HG02588 (cell line): ENCODE measurements at regions not wholly inside any gene's neighbourhood (a gene's known extent, or its start where the extent isn't known, plus 50 kb on each side); places are given as distances from the start of the nearest gene placed in this dataset.
"Not testable (repeated sequence)": the region's sequence is repeated elsewhere in the genome, so short reads cannot be mapped to it uniquely, and the experiment has no call there.

Source experiments
- ATAC-seq: cut with Tn5 transposase; IDR thresholded peaks from one replicate; pipeline ENCODE4 v1.9.1; 2021; ENCODE audit warnings: mild to moderate bottlenecking, moderate library complexity; ENCODE audit not compliant: unreplicated experiment

GRCh38 chr1:101185421-101185820, 51.4 kb upstream of the S1PR1 start:
- ATAC-seq, result no peak

- no peak for ATAC-seq
Observed at GRCh38 chr1:101183388-101183699, 53.5 kb upstream of the S1PR1 start.

- no peak for ATAC-seq
Observed at GRCh38 chr1:101182627-101183387, 54.0 kb upstream of the S1PR1 start.

GRCh38 chr1:101181930-101182329, 54.9 kb upstream of the S1PR1 start:
- no peak for ATAC-seq

- peak; percentile 90 for ATAC-seq
Observed at GRCh38 chr1:101178688-101179491, 57.9 kb upstream of the S1PR1 start.

- ATAC-seq, result no peak
Observed at GRCh38 chr1:101178341-101178687, 58.5 kb upstream of the S1PR1 start.

GRCh38 chr1:101175886-101176285, 60.9 kb upstream of the S1PR1 start:
- ATAC-seq, result no peak

- no peak for ATAC-seq
Observed at GRCh38 chr1:101175466-101175865, 61.4 kb upstream of the S1PR1 start.

GRCh38 chr1:101174722-101175121, 62.1 kb upstream of the S1PR1 start:
- no peak for ATAC-seq

GRCh38 chr1:101174298-101174697, 62.5 kb upstream of the S1PR1 start:
- ATAC-seq, result not testable (repeated sequence)

GRCh38 chr1:101170506-101171050, 66.2 kb upstream of the S1PR1 start:
- ATAC-seq, result no peak

- ATAC-seq, result no peak
Observed at GRCh38 chr1:101167891-101168290, 68.9 kb upstream of the S1PR1 start.

GRCh38 chr1:101166583-101167120, 70.2 kb upstream of the S1PR1 start:
- ATAC-seq, result no peak

GRCh38 chr1:101165954-101166353, 70.9 kb upstream of the S1PR1 start:
- ATAC-seq, result no peak

GRCh38 chr1:101165532-101165931, 71.3 kb upstream of the S1PR1 start:
- no peak for ATAC-seq

- no peak for ATAC-seq
Observed at GRCh38 chr1:101164776-101165175, 72.0 kb upstream of the S1PR1 start.

- ATAC-seq, result no peak
Observed at GRCh38 chr1:101162736-101163735, 73.8 kb upstream of the S1PR1 start.

- no peak for ATAC-seq
Observed at GRCh38 chr1:101162300-101162699, 74.5 kb upstream of the S1PR1 start.

- no peak for ATAC-seq
Observed at GRCh38 chr1:101161619-101162018, 75.2 kb upstream of the S1PR1 start.

GRCh38 chr1:101158424-101158823, 78.4 kb upstream of the S1PR1 start:
- ATAC-seq, result no peak

- no peak for ATAC-seq
Observed at GRCh38 chr1:101154547-101154946, 82.3 kb upstream of the S1PR1 start.
